Breast epithelium (tissue), 4 donors: ENCODE measurements at regions not wholly inside any gene's neighbourhood (a gene's known extent, or its start where the extent isn't known, plus 50 kb on each side); places are given as distances from the start of the nearest gene placed in this dataset.
"Not testable (repeated sequence)": the region's sequence is repeated elsewhere in the genome, so short reads cannot be mapped to it uniquely, and the experiment has no call there.

Experiments
- DNase-seq, 2 donors: peaks; one replicate each; pipeline ENCODE4 v3.0.0-alpha.2; 2019; ENCODE audit warnings: low spot score in 2 of 2
- H3K27ac ChIP-seq, 2 donors: fragments of 200-600 bp; sonication (generic) in 1 of 2; one replicate each; pipeline ENCODE4 v1.5.1; 2016 to 2019; ENCODE audit warnings: mild to moderate bottlenecking in 1 of 2
- H3K27me3 ChIP-seq, 2 donors: fragments of 200-600 bp; sonication (generic) in 1 of 2; one replicate each; pipeline versions ENCODE4 v1.5.1 to v1.6.0; 2017 to 2019; ENCODE audit warnings: control low read depth in 1 of 2, mild to moderate bottlenecking in 1 of 2
- H3K36me3 ChIP-seq: fragments of 200-600 bp; one replicate; pipeline ENCODE4 v1.5.1; 2019
- H3K4me1 ChIP-seq, 2 donors: fragments of 200-600 bp; sonication (generic); one replicate each; pipeline ENCODE4 v1.5.1; 2016 to 2019; ENCODE audit warnings: control low read depth in 1 of 2
- H3K4me3 ChIP-seq, 3 donors: fragments of 200-600 bp; sonication (generic); 1 replicate in 2 of 3; 2 replicates in 1 of 3; pipeline ENCODE4 v1.5.1; 2016 to 2019; ENCODE audit warnings: mild to moderate bottlenecking in 3 of 3, moderate library complexity in 2 of 3
- H3K9me3 ChIP-seq, 2 donors: fragments of 200-600 bp; sonication (generic) in 1 of 2; one replicate each; pipeline ENCODE4 v1.5.1; 2016 to 2019; ENCODE audit warnings: control low read depth in 1 of 2
- POLR2A ChIP-seq: fragments of 450-650 bp; IDR thresholded peaks from one replicate; pipeline ENCODE4 v1.6.1; 2016; ENCODE audit warnings: antibody characterized with exemption, mild to moderate bottlenecking, moderate library complexity
- POLR2AphosphoS5 ChIP-seq, 3 donors: sonication (generic); formaldehyde crosslinking; IDR thresholded peaks; one replicate each; pipeline ENCODE4 v1.6.1; 2017; ENCODE audit warnings: antibody characterized with exemption in 3 of 3
- intact Hi-C: fragments of 100-400 bp; cut with DNase I; formaldehyde crosslinking; loops from one replicate; pipeline ENCODE4 v1.15.1; 2023; ENCODE audit warnings: low total_unique reads
- TF ChIP-seq, protein P1 (sequence below), 3 donors: fragments of 450-650 bp; IDR thresholded peaks; one replicate each; pipeline ENCODE4 v1.5.1; 2016 to 2017; ENCODE audit warnings: antibody characterized with exemption in 3 of 3, mild to moderate bottlenecking in 3 of 3, moderate library complexity in 3 of 3

DNA sequence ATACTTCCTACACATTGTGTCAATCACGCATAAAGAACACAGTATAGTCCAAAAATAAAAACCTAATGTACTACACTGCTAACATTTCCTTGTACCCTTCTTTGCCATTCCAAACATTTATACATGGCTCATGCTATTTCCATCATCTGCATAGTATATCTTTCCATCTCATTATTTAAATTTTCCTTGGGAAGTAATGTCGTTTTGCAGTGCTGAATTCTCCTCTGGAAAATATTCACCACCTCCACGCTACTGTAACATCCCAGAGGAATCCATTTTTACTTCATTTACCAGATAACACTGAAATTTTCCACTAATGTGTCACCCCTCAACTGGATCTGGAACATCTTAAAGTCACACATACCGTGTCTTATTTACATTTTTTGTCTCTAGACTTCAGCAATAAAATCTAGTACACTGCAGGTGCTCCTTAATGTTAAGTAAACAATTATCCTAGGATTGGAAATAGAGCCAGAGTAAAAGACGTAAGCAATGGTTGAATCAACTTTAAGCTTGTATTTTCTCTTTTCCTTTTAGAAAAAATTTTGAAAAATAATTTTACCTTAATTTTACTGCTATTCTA is 881.0 kb downstream of the AMY1C start:
- H3K27ac ChIP-seq: no peak overlapping the region
- H3K4me1 ChIP-seq: no peaks in the 10 kb centered on the region
- no peaks in the 10 kb centered on the region for H3K36me3 ChIP-seq
- no peak overlapping the region for H3K4me3 ChIP-seq
- no peaks in the 10 kb centered on the region for H3K9me3 ChIP-seq
- DNase-seq: no peak
- intact Hi-C loops: no loop called here
- no peaks in the 10 kb centered on the region for H3K27me3 ChIP-seq
- TF ChIP-seq, protein P1, sequence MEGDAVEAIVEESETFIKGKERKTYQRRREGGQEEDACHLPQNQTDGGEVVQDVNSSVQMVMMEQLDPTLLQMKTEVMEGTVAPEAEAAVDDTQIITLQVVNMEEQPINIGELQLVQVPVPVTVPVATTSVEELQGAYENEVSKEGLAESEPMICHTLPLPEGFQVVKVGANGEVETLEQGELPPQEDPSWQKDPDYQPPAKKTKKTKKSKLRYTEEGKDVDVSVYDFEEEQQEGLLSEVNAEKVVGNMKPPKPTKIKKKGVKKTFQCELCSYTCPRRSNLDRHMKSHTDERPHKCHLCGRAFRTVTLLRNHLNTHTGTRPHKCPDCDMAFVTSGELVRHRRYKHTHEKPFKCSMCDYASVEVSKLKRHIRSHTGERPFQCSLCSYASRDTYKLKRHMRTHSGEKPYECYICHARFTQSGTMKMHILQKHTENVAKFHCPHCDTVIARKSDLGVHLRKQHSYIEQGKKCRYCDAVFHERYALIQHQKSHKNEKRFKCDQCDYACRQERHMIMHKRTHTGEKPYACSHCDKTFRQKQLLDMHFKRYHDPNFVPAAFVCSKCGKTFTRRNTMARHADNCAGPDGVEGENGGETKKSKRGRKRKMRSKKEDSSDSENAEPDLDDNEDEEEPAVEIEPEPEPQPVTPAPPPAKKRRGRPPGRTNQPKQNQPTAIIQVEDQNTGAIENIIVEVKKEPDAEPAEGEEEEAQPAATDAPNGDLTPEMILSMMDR (IDR thresholded peaks at IDR 0.05): no peak
- no peak for TF ChIP-seq POLR2AphosphoS5 (IDR thresholded peaks at IDR 0.05)
- no peak for TF ChIP-seq POLR2A

DNA sequence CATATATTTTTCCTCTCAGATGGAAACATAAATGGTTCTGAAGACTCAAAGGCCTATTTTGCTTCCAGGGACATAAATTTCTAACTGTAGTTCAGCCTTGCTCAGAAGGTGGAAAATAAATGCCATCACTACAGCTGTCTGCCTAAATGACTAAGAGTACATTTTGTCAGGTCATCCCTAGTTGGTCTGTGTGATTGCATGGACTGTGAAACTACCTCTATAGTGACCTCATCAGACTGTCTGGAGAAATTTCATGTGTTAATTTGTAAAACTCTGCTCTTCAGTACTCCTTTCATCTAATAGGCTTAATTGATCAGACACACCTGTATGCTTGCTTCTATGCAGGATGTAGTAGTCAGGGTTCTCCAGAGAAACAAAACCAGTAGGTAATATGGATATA is 886.9 kb downstream of the AMY1C start:
- H3K4me1 ChIP-seq: no peaks in the 10 kb centered on the region
- no peaks in the 10 kb centered on the region for H3K9me3 ChIP-seq
- no peaks in the 10 kb centered on the region for H3K36me3 ChIP-seq
- TF ChIP-seq POLR2AphosphoS5 (IDR thresholded peaks at IDR 0.05) (no peak), POLR2A (no peak)
- TF ChIP-seq, protein P1 (IDR thresholded peaks at IDR 0.05): no peak
- intact Hi-C loops: no loop called here
- no peak overlapping the region for H3K4me3 ChIP-seq
- DNase-seq: no peak
- no peaks in the 10 kb centered on the region for H3K27me3 ChIP-seq
- no peak overlapping the region for H3K27ac ChIP-seq

DNA sequence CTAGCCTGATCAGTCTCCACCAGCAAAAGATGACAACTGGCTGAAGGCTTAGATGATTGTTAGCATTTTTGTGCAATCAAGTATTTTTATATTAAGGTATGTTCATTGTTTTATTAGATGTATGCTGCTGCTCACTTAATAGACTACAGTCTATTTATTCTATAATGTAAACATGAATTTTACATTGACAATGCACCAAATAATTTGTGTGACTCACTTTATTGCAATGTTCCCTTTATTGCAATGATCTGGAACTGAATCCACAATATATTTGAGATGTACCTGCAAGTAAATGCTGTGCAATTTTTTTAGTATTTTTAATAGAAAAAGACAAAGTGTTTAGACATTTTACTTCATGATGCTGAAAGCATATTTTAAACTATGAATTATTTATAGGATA is 896.5 kb downstream of the AMY1C start:
- TF ChIP-seq POLR2AphosphoS5 (IDR thresholded peaks at IDR 0.05) (no peak), POLR2A (no peak)
- TF ChIP-seq, protein P1 (IDR thresholded peaks at IDR 0.05): no peak
- Histone ChIP-seq H3K9me3 (no peaks in the 10 kb centered on the region), H3K27me3 (no peaks in the 10 kb centered on the region), H3K4me1 (no peaks in the 10 kb centered on the region), H3K36me3 (no peaks in the 10 kb centered on the region), H3K4me3 (no peak overlapping the region), H3K27ac (no peak overlapping the region)
- no peak for DNase-seq
- intact Hi-C loops: no loop called here

DNA sequence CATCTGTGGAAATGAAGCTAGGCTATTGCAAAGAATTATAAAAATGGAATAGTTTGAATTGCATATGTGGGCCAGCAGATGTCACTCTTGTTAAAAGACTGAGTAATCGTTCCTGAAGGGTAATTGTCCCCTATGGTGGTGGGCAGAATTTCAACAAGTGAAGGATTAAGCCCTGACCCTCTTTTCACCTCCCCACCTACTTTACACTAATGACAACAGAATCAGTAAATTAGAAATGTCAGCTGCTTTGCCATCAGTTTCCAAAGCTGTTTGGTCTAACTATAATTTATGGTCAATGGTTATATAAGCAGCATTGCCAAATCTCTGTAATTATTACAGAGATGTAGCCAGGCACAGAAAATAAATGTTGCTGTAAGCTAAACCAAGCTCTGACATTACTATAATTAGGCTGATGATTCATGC is 898.6 kb downstream of the AMY1C start:
- intact Hi-C loops: no loop called here
- DNase-seq: no peak
- Histone ChIP-seq H3K4me1 (no peaks in the 10 kb centered on the region), H3K27ac (no peak overlapping the region), H3K4me3 (no peak overlapping the region), H3K9me3 (no peaks in the 10 kb centered on the region), H3K27me3 (no peaks in the 10 kb centered on the region), H3K36me3 (no peaks in the 10 kb centered on the region)
- no peak for TF ChIP-seq POLR2AphosphoS5 (IDR thresholded peaks at IDR 0.05)
- TF ChIP-seq, protein P1 (IDR thresholded peaks at IDR 0.05): no peak
- TF ChIP-seq POLR2A: no peak

DNA sequence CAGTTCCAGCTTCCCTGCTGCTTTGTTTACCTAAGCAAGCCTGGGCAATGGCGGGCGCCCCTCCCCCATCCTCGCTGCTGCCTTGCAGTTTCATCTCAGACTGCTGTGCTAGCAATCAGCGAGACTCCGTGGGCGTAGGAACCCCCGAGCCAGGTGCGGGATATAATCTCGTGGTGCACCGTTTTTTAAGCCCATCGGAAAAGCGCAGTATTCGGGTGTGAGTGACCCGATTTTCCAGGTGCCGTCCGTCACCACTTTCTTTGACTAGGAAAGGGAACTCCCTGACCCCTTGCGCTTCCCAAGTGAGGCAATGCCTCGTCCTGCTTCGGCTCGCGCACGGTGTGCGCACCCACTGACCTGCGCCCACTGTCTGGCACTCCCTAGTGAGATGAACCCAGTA is 914.7 kb downstream of the AMY1C start:
- H3K27ac ChIP-seq, H3K4me1 ChIP-seq, intact Hi-C loops, H3K4me3 ChIP-seq, H3K9me3 ChIP-seq, H3K36me3 ChIP-seq, DNase-seq, H3K27me3 ChIP-seq: not testable (repeated sequence)

DNA sequence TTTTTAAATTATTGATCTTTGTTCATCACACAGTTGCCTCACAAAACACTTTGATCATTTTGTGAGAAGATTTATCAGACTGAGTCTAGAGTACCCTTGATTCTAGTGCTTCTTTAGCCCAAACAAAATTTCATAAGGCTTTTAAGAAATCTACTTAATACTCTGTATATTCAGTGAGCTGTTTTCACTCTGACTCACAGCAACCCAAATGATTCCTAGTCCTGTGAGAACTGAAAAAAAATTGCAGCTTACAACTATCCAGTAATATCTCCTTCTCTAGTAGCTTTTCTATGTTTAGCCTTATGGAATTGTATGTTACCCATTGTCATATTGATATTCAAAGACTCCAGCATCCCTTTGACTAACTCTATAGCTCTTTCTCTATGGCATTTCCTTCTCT is 915.6 kb downstream of the AMY1C start:
- intact Hi-C loops: no loop called here
- Histone ChIP-seq H3K27ac (no peak overlapping the region), H3K9me3 (no peaks in the 10 kb centered on the region), H3K4me1 (no peaks in the 10 kb centered on the region), H3K36me3 (no peaks in the 10 kb centered on the region), H3K4me3 (no peak overlapping the region), H3K27me3 (no peaks in the 10 kb centered on the region)
- TF ChIP-seq POLR2A: no peak
- TF ChIP-seq, protein P1 (IDR thresholded peaks at IDR 0.05): no peak
- TF ChIP-seq POLR2AphosphoS5 (IDR thresholded peaks at IDR 0.05): no peak
- no peak for DNase-seq
